Hippocampal formation (tissue), 2 donors: ENCODE measurements at regions not wholly inside any gene's neighbourhood (a gene's known extent, or its start where the extent isn't known, plus 50 kb on each side); places are given as distances from the start of the nearest gene placed in this dataset.
"Not testable (repeated sequence)": the region's sequence is repeated elsewhere in the genome, so short reads cannot be mapped to it uniquely, and the experiment has no call there.

Source experiments
- DNase-seq, 2 donors: peaks; one replicate each; lab custom pipeline; 2025; lab: John Stamatoyannopoulos, UW

DNA sequence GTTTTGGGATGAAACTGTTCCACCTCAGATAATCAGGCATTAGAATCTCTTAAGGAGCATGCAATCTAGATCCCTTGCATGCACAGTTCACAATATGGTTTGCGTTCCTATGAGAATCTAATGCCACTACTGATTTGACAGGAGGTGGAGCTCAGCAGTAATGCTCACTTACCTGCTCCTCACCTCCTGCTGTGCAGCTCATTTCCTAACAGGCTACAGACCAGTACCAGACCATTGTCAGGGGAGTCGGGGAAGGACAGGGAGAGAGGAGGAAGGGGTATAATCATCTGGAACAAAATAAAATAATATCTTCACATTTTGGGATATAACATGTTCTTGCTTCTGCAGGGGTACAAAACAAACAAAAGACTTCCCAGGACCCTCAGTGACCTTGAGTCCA is 532.0 kb upstream of the FSHR start:
- no peak for DNase-seq

DNA sequence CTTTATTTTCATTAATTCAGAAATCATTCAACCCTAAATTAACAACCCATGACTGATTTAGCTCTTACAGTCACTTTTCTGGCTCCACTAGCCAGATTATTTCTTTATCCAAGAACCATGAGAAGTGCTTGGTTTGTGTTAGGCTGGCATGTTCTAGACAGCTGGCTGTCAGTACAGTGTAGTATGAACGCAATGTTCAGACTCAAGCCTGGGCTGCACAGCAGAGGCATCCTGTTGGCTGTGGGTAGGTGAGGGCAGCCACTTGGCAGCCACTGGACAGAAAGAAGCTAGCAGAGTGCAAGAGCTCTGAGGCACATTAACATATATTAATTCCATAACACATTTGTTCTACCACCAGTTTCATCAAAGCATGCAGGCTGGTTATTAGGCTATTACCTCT is 522.9 kb upstream of the FSHR start:
- no peak for DNase-seq

DNA sequence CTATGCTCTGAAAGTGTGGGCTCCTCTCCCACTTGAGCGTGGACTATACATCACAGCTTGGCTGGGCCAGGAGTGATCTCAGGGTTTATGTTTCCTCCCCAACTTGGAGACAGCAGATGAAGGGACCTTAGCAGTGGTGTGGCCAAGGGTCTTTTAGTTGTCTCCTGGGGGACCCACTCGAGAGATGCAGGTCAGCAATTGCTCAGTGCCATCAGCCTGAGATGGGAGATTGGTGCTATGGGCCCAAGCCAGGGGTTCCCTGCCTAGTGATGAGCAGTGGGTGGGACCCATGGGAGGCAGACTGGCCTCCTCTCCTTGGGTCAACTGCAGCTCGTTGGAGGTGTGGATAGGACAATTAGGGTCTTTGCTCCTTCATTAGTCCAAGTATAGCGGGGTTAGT is 510.5 kb upstream of the FSHR start:
- no peak for DNase-seq

DNA sequence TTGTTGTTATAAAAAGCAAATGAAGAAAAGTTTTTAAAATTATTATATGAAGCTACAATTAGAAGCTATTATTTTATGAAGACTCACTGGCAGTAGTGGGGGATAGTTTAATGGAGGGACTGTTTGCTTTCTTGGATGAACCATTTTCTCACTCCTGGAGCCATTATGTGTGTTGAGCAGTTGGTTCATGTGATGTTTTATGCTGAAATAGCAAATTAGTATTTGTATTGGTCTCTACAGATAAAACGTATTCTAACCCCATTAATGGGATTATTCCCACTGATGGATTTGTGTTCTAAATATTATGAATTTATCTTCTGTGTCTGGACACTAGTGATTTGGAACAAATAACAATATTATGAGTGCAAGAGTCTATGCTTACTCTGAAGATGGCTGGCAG is 507.5 kb upstream of the FSHR start:
- DNase-seq: no peak

DNA sequence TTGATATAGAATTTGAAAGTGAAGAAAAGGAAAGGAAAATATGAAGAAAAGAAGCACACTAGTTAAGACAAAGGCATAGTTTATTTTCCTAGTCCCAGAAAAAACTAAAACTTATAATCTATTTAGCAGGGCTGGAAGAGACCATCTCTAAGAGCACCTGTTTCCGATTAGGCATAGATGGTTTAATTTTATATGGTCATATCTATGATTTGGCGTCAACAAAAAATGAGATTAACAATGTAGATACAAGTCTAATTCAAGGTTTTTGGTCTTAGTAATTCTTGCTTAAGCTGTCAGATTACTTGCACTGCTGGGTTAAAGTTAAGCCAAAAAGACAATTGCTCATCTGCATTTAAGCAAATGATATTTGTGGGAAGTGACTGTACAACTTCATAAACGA is 502.5 kb upstream of the FSHR start:
- DNase-seq: no peak

DNA sequence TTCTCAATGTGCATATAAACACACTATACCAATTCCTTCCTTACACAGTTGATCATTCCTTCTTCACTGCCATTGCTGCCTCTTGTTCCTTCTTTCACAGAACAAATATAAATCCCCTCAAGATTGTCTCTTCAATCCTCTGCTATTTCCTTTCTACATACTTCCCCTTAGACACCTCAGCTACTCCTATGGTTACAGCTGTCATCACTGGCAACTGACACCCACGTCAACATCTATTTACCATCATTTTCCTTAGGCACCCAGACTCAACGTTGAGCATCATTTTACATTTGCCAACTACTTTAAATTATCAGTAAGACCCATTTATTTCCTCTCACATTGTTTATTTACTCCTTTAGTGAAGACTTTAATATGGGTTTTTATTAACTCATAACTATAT is 488.8 kb upstream of the FSHR start:
- DNase-seq: no peak

DNA sequence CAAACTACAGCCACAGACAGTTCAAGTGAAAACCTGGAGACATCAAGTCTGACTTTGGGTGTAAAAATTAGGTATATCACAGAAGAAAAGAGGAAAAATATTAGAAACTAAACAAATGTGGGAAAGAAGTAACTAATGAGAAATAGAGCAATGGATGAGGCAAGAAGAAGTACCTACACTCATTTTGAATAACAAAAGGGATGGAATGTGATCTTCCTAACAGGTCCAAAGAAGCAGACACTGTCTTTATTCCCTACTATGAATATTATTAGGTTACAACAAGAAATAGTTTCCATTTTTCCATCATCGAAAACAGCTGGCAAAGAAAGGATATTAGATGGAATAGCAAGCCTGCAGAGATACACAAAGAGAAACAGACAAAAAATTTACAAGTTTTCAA is 486.3 kb upstream of the FSHR start:
- no peak for DNase-seq

DNA sequence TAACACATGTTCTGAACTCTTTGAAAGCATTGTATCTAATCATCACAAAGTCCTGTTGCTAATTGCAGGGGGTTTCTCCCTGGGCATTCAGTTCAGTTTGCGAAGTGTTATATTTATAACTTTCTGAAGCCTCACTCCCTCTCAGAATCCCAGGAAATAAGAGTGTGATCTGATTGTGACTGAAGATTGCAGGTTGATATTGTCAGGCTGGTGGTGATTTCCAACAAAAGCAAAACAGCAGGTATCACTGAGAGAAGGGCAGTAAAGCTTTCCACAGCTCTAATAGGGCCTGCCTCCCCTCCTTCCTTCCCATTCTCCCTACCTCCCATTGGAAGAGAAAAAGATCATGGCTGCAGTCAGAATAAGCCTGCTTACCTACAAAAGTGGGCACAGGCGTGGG is 466.7 kb upstream of the FSHR start:
- no peak for DNase-seq

DNA sequence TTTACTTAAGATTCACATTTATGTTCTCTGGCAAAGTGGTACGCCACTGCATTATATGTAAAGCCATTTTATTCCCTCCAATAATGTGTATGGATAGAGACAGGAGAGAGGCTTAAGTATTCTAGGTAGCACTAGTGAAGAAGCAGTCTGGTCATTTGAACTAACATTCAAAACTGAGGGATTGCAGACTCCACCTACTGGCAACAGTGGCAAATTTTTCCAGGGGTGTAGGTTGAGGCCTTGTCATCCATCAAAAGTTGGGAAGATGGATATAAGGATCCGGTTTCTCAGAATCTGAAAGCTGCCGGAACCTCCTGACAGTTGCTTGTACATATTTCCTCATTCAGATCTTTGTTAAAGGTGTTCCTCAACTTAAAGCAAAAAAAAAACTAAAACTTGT is 465.5 kb upstream of the FSHR start:
- DNase-seq: no peak

DNA sequence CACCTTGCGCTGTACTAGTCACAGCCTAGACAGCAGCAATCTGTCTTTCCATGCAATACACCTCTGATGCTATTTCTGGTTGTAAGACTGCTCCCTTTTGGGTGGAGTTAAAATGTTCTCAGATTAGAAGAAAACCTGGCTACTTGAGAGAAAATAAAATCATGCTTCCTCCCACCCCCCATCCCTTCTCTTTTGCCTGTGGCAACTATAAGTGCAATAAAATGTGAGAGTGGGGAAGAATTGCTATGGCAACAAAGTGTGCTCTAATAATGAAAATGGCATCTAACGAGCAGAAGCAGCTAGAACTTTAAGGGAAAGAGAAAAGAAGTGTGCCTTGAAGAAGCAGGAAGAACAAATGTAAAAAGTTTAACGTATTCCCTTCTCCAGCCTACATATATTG is 464.2 kb upstream of the FSHR start:
- DNase-seq: no peak

DNA sequence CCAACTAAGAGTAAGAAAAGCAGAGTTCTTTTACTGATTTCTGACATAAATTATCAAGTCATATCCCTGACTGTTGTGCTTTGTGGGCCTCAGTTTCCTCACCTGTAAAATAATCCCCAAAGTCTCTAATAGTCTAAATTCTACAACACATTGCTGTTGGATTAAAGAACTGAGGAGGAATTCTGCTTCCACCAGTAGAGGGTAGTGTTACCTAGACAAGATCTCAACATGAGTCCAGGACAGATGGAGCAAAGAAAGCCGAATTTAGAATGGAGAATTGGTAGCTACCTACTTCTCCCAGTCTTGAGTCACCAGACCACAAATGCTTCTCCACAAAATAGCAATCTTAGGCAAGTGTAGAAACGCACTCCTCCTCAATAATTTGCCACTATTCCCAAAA is 462.5 kb upstream of the FSHR start:
- peak in 1 of 2 donors; percentile 63 for DNase-seq

DNA sequence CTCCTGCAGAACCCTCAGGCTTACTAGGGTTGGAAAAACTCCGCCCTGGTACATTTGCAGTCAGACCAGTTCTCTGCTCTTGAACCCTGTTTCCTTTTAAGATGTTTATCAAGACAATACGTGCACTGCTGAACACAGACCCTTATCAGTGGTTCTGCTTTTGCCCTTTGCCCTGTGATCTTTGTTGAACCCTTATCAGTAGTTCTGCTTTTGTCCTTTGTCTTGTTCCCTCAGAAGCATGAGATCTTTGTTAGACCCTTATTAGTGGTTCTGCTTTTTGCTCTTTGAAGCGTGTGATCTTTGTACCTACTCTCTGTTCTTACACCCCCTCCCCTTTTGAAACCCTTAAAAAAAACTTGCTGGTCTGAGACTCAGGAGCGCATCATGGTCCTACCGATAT is 457.5 kb upstream of the FSHR start:
- not testable (repeated sequence) for DNase-seq

DNA sequence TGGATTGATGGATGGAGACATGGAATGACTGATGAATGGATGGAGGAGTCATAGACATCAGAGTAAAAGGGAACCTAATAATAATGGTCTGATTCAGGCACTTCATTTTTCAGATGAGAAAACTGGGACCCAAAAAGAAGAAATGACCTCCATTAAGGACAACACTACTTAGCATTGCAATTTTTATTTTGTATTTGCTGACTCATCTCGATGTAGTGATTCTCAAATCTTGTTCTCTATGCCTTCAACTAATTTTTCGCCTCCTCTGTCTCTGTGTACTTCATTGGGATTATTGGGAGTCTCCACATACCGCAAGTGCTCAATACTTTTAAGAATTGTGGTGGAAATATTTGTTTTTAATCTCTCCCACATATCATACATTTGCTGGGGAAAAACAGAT is 446.2 kb upstream of the FSHR start:
- no peak for DNase-seq

DNA sequence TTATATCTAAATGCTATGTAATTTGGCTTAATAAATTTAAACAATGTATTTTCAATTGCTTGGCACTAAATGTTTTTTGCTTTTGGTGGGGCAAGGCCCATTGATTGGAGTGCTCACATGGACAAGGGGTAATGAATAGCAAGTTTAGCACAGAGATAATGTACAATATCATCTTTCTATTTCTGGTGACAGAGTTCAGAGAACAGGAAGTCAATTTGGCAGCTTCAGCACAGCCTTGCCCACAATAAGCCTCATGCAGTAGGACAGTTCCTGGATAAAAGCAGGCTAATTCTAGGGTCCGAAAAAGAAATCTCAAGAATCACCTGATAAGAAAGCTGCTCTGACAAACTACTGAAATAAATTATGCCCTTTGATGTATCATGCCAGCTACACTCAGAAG is 443.9 kb upstream of the FSHR start:
- DNase-seq: no peak

DNA sequence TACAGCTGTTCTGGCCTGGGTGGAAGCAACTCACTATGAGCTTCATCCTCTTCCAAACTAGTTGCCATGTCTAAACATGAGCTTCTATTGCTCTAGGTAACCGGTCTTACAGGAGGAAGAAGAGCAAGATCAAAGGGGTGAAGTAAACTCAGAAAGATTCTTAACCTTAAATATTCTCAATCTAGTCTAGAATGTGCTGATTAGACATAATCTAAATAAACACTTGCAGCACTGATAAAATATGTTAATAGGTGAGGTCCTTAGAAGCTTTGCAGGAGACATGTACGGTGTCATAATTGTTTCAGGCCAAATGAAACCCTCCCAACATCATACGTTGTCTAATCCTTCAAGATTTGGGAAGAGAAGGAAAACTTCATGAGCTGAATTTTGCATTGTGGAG is 431.6 kb upstream of the FSHR start:
- no peak for DNase-seq

DNA sequence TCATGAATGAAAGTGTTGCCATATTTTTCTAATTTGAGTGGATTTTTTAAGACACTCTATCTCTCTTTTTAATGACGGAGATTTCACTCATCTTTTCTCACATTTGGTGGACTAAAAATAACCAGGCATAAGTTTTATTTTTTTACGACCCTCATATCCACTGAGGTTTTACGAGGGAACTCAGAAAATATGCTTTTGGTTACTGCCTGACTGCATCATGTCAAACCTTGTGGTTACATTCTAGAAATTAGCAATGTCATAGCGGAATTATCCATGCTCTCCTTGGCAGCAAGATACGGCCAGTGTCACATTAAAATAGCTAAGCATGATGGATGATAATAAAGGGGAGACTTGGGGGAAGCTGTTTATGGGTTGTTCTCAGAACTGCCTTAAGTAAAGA is 428.6 kb upstream of the FSHR start:
- no peak for DNase-seq

DNA sequence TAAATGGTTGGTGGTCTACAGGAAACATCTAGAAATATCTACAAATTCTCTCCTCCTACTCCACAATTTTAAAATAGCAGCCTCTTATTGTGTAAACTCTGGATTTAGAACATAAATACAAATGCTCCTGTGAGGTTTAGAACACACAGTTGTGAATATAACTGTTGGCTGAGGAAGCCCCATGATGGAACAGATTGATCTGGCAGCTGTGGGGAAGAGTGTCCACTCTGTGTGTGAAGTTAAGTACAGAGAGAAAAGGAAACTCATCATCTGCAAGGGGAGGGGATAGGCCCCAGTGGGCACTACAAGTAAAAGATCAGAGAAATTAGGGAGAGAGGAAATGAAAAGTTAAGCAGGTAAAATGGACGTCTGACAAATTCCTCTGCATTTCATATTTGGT is 422.7 kb upstream of the FSHR start:
- no peak for DNase-seq

DNA sequence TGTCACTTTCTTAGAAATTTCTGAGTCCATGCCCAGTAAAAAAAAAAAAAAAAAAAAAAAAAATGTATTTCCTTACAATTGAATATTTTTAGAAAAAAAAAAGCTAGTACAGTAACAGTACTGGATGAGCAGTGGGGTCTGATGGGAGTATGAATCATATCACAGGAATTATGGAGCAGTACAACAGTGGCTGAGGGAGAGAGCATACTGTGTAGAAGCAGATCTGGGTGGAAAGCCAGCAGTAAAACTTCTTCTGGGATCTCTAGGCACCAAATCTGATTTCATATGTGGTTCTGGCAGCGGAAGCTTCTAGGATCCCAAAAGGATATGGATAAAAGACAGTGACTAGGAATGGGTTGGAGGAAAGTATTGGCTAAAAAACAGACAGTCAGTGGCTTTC is 414.9 kb upstream of the FSHR start:
- no peak for DNase-seq

DNA sequence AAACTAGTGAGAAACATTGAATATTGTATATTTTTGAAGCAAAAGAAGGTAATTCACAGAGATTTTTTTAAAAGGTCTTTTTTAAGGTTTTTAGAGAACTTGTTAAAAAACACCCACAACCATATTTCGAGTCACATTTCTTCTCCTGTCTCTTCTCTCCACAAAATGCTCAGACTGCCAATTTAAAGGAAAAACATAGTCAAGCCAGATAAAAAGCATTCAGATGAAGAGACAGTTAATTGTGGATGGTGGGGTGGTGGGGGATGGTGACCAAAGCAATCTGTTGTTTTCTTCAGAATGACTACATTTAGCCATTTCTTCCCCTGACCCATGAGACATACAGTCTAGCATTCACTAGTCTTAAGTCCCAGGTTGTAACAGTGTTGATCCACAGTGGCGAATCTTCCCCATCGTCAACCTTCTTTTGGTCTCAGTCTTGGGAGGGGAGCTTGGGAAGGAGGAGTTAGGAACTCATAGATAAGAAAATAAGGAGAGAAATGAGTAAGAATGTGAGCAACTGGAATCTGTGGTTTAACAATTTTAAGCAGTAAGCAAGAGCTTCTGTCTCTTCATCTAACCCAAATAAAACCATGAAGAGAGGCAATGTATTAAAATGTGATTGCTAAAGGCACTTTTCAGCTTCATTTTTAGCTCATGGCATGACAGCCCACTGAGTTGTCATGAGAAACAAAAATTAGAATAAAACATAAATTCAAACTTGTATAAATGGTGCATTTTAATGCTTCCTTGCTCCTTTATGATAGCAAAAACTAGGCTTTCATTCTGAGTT is 413.7 kb upstream of the FSHR start:
- DNase-seq: no peak

DNA sequence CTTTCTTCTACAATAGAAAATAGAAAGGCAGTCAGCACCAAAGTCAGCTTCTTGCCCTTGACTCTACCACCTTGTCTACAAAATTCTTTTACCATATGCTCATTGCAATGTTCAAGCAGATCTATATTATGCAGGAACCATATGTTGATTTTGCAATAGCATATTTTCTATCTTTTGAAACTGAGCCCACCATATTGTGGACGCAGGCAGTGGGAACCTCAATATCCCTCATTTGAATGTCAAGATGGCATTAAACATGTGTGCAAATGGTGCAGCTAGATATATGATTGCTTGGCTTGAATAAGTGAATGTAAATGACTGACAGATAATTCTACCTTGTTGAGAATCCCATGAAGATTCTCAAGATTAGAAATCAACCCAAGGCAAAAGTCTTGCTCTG is 412.7 kb upstream of the FSHR start:
- DNase-seq: no peak

DNA sequence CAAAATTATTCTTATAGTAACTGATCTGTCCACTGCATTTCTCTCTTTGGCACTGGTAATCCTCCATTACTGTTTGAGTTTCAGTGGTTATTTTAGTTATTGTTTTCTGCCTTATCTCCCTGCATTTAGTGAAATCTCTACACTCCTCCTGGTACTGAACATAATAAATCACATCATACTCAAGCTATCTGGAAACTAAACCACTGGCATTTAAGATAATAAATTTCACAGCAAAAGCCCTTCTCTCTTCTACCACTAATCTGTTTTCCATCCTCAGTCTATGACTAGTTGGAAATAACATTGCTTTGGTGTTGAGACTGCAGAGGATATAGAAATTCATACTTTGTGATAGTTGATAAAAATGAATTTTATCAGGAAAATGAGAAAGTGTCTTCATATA is 399.3 kb upstream of the FSHR start:
- no peak for DNase-seq

DNA sequence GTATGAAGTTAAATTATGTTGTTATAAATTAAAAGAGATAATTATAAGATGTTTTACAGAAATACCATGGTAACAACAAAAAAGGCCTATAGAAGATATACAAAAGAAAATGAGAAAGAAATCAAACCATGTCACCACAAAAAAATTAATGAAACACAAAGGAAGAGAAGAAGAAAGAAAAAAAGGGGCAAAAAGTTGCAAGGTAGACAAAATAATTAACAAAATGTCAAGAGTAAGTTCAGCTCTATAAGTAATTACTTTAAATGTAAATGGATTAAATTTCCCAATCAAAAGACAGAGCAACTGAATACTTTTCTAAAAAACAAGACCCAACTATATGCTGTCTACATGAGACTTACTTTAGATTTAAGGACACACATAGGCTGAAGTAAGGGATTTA is 378.4 kb upstream of the FSHR start:
- DNase-seq: no peak

DNA sequence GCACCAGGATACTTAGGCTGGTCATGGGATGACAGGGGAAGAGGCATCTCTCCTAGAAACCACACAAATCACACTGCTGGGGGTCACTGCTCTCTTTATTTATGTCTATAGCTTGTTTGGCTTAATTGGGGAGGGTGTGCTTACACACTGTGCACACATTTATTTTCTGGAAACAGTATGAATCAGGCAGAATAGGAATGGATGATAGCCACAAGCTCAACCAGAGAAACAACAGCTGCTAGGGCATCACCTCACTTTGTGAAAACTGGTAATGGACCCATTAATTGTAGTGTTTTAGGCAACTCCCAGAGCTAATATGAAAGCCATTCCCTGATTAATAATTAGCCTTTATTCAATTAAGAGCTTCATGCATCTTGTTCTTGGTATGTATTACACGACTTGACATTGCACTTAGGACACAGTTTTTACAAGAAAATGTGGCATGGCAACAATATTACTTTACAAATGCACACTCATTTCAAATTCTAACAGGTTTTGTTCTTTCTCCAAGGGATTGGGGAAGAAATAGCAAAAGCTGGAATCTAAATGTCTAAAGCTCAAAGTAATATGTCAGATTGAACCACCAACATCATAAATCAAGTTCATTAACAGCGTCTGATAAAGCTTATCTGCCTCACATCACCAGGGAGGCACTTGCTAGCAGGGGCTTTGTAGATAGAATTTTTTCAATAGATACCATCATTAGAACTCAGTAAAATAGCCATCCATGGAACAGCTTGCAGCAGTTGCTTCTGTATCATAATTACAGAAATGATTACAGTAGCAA is 361.9 kb upstream of the FSHR start:
- DNase-seq: no peak

DNA sequence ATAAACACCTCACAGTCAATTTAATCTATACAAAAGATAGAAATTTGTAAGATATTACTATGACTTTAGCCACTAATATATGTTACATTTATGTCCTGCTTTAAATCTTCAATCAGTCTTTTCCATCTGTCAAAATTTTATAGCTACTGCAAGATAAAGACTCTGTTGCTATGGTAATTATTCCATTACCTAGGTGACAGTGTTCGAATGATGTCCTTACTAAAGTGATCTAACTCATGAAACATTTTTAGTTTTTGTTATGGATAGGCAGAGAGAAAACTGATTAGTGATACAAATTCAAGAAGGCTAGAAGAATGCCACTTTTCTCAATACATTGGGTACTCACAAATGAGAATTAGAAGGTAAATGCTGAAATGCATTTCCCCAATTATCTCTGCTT is 359.9 kb upstream of the FSHR start:
- no peak for DNase-seq
